DND-41 (cell line): ENCODE measurements at regions not wholly inside any gene's neighbourhood (a gene's known extent, or its start where the extent isn't known, plus 50 kb on each side); places are given as distances from the start of the nearest gene placed in this dataset.

ENCODE experiments used
- ATAC-seq: fragments of 200-7000 bp; cut with Tn5 transposase; 3 replicates; pipeline ENCODE4 v1.9.1; 2021; ENCODE audit warnings: low read depth; ENCODE audit not compliant: insufficient read depth
- DNase-seq: peaks from one replicate; pipeline ENCODE4 v3.0.0-alpha.2; 2020
- H2AFZ ChIP-seq: 2 replicates; pipeline ENCODE4 v1.6.0; 2012; ENCODE audit warnings: low read depth, low read length
- H3K27ac ChIP-seq: 2 replicates; pipeline ENCODE4 v1.5.1; 2012; ENCODE audit warnings: low read length, inconsistent platforms
- H3K27me3 ChIP-seq: fragments of 200-600 bp; sonication (generic); 2 replicates; pipeline ENCODE4 v1.6.0; 2012; ENCODE audit warnings: low read length, mild to moderate bottlenecking, inconsistent platforms; ENCODE audit not compliant: insufficient read depth, poor library complexity
- H3K36me3 ChIP-seq: 2 replicates; pipeline ENCODE4 v1.5.1; 2012; ENCODE audit warnings: low read length, inconsistent platforms; ENCODE audit not compliant: insufficient read depth
- H3K4me1 ChIP-seq: 2 replicates; pipeline ENCODE4 v1.5.1; 2012; ENCODE audit warnings: mild to moderate bottlenecking, low read length; ENCODE audit not compliant: insufficient read depth
- H3K4me2 ChIP-seq: 2 replicates; pipeline ENCODE4 v1.6.0; 2012; ENCODE audit warnings: mild to moderate bottlenecking, moderate library complexity, low read length, inconsistent platforms; ENCODE audit not compliant: insufficient read depth
- H3K4me3 ChIP-seq, 2 experiments: fragments of 200-600 bp in 1 of 2; shearing (Covaris generic) in 1 of 2; 2 replicates each; pipeline ENCODE4 v1.5.1; 2012 to 2016; ENCODE audit warnings: inconsistent platforms in 2 of 2, low read length in 2 of 2, mild to moderate bottlenecking in 2 of 2, low read depth in 1 of 2, moderate library complexity in 1 of 2
- H3K79me2 ChIP-seq: 2 replicates; pipeline ENCODE4 v1.6.0; 2012; ENCODE audit warnings: low read length, inconsistent platforms; ENCODE audit not compliant: insufficient read depth
- H3K9ac ChIP-seq: 2 replicates; pipeline ENCODE4 v1.6.0; 2012; ENCODE audit warnings: low read depth, mild to moderate bottlenecking, inconsistent platforms, low read length, moderate library complexity
- H3K9me3 ChIP-seq: 2 replicates; pipeline ENCODE4 v1.5.1; 2012; ENCODE audit warnings: low read length, moderate library complexity, mild to moderate bottlenecking, inconsistent platforms; ENCODE audit not compliant: insufficient read depth, severe bottlenecking
- H4K20me1 ChIP-seq: 2 replicates; pipeline ENCODE4 v1.6.0; 2012; ENCODE audit warnings: low read length; ENCODE audit not compliant: insufficient read depth
- EZH2 ChIP-seq: IDR thresholded peaks from 3 replicates; pipeline ENCODE4 v1.6.1; 2012; ENCODE audit warnings: borderline replicate concordance, low read depth, mild to moderate bottlenecking, moderate library complexity, low read length, inconsistent platforms; ENCODE audit not compliant: severe bottlenecking
- TF ChIP-seq, protein P1 (sequence below): IDR thresholded peaks from 2 replicates; pipeline ENCODE4 v1.5.1; 2012; ENCODE audit warnings: borderline replicate concordance, low read length, moderate library complexity, mild to moderate bottlenecking; ENCODE audit not compliant: poor library complexity, severe bottlenecking; ENCODE audit errors: extremely low read depth

DNA sequence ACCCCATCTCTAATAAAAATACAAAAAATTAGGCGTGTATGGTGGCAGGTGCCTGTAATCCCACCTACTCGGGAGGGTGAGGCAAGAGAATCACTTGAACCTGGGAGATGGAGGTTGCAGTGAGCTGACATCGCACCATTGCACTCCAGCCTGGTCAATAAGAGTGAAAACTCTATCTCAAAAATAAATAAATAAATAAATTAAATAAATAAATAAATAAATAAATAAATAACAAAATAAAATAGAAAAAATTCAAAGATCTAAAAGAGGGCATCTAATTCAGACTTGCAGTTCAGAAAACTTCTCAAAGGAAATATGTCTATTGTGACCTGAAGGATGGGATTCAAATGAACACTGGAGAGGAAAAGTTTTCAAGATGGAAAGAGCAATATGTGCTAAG, 1085.1 kb downstream of the SORCS3 start:
- no peaks in the 10 kb centered on the region for H3K36me3 ChIP-seq
- H3K9me3 ChIP-seq = no peaks in the 10 kb centered on the region
- H3K4me3 ChIP-seq = no peak overlapping the region
- TF ChIP-seq, protein P1, sequence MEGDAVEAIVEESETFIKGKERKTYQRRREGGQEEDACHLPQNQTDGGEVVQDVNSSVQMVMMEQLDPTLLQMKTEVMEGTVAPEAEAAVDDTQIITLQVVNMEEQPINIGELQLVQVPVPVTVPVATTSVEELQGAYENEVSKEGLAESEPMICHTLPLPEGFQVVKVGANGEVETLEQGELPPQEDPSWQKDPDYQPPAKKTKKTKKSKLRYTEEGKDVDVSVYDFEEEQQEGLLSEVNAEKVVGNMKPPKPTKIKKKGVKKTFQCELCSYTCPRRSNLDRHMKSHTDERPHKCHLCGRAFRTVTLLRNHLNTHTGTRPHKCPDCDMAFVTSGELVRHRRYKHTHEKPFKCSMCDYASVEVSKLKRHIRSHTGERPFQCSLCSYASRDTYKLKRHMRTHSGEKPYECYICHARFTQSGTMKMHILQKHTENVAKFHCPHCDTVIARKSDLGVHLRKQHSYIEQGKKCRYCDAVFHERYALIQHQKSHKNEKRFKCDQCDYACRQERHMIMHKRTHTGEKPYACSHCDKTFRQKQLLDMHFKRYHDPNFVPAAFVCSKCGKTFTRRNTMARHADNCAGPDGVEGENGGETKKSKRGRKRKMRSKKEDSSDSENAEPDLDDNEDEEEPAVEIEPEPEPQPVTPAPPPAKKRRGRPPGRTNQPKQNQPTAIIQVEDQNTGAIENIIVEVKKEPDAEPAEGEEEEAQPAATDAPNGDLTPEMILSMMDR = no peak
- TF ChIP-seq EZH2 = no peak
- no peak overlapping the region for H2AFZ ChIP-seq
- DNase-seq (no peak), ATAC-seq (no peak)
- no peaks in the 10 kb centered on the region for H3K79me2 ChIP-seq
- no peak overlapping the region for H3K27ac ChIP-seq
- no peaks in the 10 kb centered on the region for H3K4me1 ChIP-seq
- no peaks in the 10 kb centered on the region for H4K20me1 ChIP-seq
- no peaks in the 10 kb centered on the region for H3K27me3 ChIP-seq
- no peak overlapping the region for H3K4me2 ChIP-seq
- no peak overlapping the region for H3K9ac ChIP-seq

DNA sequence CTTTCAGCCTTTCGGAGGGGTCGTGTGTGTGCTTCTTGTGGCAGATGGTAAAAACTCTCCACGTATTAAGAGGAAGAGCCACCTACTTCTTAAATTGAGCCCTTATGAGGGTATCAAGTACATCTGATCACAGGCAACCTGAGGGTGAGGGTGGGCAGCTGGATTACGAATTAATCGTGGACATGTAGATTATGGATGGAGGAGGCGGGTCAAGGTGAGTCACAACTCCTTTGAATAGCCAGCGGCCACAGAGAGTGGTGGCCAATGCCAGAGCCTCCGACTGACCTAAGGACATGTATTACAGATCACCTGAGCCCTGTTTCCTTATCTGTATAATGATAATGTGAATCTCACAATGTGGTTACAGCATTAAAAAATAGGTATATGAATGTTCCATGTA, 1083.9 kb downstream of the SORCS3 start:
- H3K4me2 ChIP-seq = no peak overlapping the region
- no peaks in the 10 kb centered on the region for H3K27me3 ChIP-seq
- H3K4me1 ChIP-seq = no peaks in the 10 kb centered on the region
- TF ChIP-seq, protein P1 = no peak
- no peak for TF ChIP-seq EZH2
- no peak overlapping the region for H2AFZ ChIP-seq
- ATAC-seq = no peak
- H4K20me1 ChIP-seq = no peaks in the 10 kb centered on the region
- H3K36me3 ChIP-seq = no peaks in the 10 kb centered on the region
- H3K79me2 ChIP-seq = no peaks in the 10 kb centered on the region
- H3K9ac ChIP-seq = no peak overlapping the region
- no peak for DNase-seq
- no peak overlapping the region for H3K27ac ChIP-seq
- H3K9me3 ChIP-seq = no peaks in the 10 kb centered on the region
- H3K4me3 ChIP-seq = no peak overlapping the region

DNA sequence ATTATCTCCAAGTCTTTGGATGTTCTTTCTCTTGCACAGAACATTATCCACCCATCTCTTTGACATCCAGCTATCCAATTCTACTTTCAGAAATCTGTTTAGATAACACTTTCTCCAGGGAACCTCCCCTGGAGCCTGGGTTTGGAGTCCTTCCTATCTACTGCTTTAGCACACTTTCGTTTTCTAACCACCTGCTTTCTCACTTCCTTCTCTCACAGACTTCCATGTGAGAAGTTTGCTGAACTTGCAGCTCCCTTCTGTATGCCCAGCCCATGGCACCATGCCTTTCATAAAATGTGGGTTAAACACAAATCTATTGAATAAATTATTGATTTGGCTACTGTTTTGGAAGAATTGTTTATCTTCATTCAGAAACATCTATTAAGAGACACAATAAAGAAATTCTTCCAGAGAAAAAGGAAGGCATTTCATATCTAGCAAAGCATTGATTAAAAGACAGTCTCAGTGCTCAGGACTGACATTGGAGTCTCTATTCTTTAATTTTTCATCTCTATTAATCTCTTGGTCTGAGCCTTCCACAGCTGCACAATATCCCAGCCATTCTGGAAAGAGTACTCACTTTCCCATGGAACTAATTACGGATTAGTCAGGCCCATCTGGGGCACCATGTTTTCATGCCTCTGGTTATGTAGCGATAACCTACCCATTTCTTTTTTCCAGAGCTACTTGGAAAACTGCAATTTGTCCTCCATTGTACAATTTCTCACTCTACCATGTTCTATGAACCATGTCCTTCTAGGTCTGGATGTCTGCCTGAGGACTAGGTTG, 1077.3 kb downstream of the SORCS3 start:
- Histone ChIP-seq H2AFZ (no peak overlapping the region), H3K9ac (no peak overlapping the region), H3K36me3 (no peaks in the 10 kb centered on the region), H3K79me2 (no peaks in the 10 kb centered on the region), H4K20me1 (no peaks in the 10 kb centered on the region), H3K27ac (no peak overlapping the region), H3K27me3 (no peaks in the 10 kb centered on the region), H3K4me1 (no peaks in the 10 kb centered on the region), H3K4me3 (no peak overlapping the region), H3K4me2 (no peak overlapping the region), H3K9me3 (no peaks in the 10 kb centered on the region)
- TF ChIP-seq EZH2 = no peak
- TF ChIP-seq, protein P1 = no peak
- ATAC-seq (no peak), DNase-seq (no peak)
